ENCODE measurements at regions not wholly inside any gene's neighbourhood (a gene's known extent, or its start where the extent isn't known, plus 50 kb on each side); places are given as distances from the start of the nearest gene placed in this dataset.

GRCh38 chr1:191641420-191642260 lies 516.6 kb upstream of the RGS18 start:
- TF ChIP-seq, protein P1, sequence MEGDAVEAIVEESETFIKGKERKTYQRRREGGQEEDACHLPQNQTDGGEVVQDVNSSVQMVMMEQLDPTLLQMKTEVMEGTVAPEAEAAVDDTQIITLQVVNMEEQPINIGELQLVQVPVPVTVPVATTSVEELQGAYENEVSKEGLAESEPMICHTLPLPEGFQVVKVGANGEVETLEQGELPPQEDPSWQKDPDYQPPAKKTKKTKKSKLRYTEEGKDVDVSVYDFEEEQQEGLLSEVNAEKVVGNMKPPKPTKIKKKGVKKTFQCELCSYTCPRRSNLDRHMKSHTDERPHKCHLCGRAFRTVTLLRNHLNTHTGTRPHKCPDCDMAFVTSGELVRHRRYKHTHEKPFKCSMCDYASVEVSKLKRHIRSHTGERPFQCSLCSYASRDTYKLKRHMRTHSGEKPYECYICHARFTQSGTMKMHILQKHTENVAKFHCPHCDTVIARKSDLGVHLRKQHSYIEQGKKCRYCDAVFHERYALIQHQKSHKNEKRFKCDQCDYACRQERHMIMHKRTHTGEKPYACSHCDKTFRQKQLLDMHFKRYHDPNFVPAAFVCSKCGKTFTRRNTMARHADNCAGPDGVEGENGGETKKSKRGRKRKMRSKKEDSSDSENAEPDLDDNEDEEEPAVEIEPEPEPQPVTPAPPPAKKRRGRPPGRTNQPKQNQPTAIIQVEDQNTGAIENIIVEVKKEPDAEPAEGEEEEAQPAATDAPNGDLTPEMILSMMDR (conservative IDR thresholded peaks at IDR 0.05; ENCODE audit: low read depth, low read length), result no peak
- TF ChIP-seq RFX5 (IDR thresholded peaks at IDR 0.05; ENCODE audit: low read depth, low read length), result no peak
- no peak for TF ChIP-seq RCOR1 (IDR thresholded peaks at IDR 0.05; ENCODE audit: insufficient replicate concordance, low read length)
- no peak for TF ChIP-seq POLR2A (IDR thresholded peaks at IDR 0.05; ENCODE audit: low read depth, low read length)
- TF ChIP-seq, protein P2, sequence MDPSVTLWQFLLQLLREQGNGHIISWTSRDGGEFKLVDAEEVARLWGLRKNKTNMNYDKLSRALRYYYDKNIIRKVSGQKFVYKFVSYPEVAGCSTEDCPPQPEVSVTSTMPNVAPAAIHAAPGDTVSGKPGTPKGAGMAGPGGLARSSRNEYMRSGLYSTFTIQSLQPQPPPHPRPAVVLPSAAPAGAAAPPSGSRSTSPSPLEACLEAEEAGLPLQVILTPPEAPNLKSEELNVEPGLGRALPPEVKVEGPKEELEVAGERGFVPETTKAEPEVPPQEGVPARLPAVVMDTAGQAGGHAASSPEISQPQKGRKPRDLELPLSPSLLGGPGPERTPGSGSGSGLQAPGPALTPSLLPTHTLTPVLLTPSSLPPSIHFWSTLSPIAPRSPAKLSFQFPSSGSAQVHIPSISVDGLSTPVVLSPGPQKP (IDR thresholded peaks at IDR 0.05; ENCODE audit: borderline replicate concordance, low read depth, low read length), result no peak
- TF ChIP-seq MXI1 (IDR thresholded peaks at IDR 0.05; ENCODE audit: borderline replicate concordance, low read depth, low read length), result no peak
- TF ChIP-seq, protein P3, sequence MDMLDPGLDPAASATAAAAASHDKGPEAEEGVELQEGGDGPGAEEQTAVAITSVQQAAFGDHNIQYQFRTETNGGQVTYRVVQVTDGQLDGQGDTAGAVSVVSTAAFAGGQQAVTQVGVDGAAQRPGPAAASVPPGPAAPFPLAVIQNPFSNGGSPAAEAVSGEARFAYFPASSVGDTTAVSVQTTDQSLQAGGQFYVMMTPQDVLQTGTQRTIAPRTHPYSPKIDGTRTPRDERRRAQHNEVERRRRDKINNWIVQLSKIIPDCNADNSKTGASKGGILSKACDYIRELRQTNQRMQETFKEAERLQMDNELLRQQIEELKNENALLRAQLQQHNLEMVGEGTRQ (IDR thresholded peaks at IDR 0.05; ENCODE audit: low read depth, low read length), result no peak
- TF ChIP-seq CEBPB (IDR thresholded peaks at IDR 0.05; ENCODE audit: low read depth, low read length), result no peak
- TF ChIP-seq BHLHE40 (IDR thresholded peaks at IDR 0.05; ENCODE audit: low read depth, low read length), result no peak
- TF ChIP-seq MAFK (IDR thresholded peaks at IDR 0.05; ENCODE audit: low read depth, low read length), result 0 out of 2 replicates have a peak, but pooled peaks have one; percentile 2
- no peak for TF ChIP-seq SMC3 (IDR thresholded peaks at IDR 0.05; ENCODE audit: low read depth, low read length)

All from IMR-90 (cell line).